ENCODE measurements at regions not wholly inside any gene's neighbourhood (a gene's known extent, or its start where the extent isn't known, plus 50 kb on each side); places are given as distances from the start of the nearest gene placed in this dataset.

GRCh38 chr5:82525626-82526025 lies 247.5 kb upstream of the RPS23 start:
- no peak for DNase-seq (ENCODE audit: low read depth)
- no peak overlapping the region for H3K4me3 ChIP-seq (replicated peaks; ENCODE audit: low read depth, low read length)
- TF ChIP-seq CTCF (IDR thresholded peaks at IDR 0.05; ENCODE audit: low read length, missing control alignments) = no peak

GRCh38 chr5:82523633-82524032 lies 245.5 kb upstream of the RPS23 start:
- TF ChIP-seq CTCF (IDR thresholded peaks at IDR 0.05; ENCODE audit: low read length, missing control alignments) = no peak
- no peak for DNase-seq (ENCODE audit: low read depth)

GRCh38 chr5:82522897-82523296 lies 244.7 kb upstream of the RPS23 start:
- TF ChIP-seq CTCF (IDR thresholded peaks at IDR 0.05; ENCODE audit: low read length, missing control alignments) = no peak
- no peak overlapping the region for H3K4me3 ChIP-seq (replicated peaks; ENCODE audit: low read depth, low read length)
- no peak for DNase-seq (ENCODE audit: low read depth)

More at GRCh38 chr5:82523633-82524032, 245.5 kb upstream of the RPS23 start:
- H3K4me3 ChIP-seq (replicated peaks; ENCODE audit: low read depth, low read length) = no peak overlapping the region

- no peak for TF ChIP-seq CTCF (IDR thresholded peaks at IDR 0.05; ENCODE audit: low read length, missing control alignments)
- H3K4me3 ChIP-seq (replicated peaks; ENCODE audit: low read depth, low read length) = no peak overlapping the region
- no peak for DNase-seq (ENCODE audit: low read depth)
These were observed 243.4 kb upstream of the RPS23 start for GRCh38 chr5:82521431-82522051.

GRCh38 chr5:82519558-82519957 lies 241.4 kb upstream of the RPS23 start:
- no peak for DNase-seq (ENCODE audit: low read depth)
- TF ChIP-seq CTCF (IDR thresholded peaks at IDR 0.05; ENCODE audit: low read length, missing control alignments) = no peak

GRCh38 chr5:82517544-82518075 lies 239.5 kb upstream of the RPS23 start:
- DNase-seq (ENCODE audit: low read depth) = no peak
- H3K4me3 ChIP-seq (replicated peaks; ENCODE audit: low read depth, low read length) = no peak overlapping the region
- no peak for TF ChIP-seq CTCF (IDR thresholded peaks at IDR 0.05; ENCODE audit: low read length, missing control alignments)

More at GRCh38 chr5:82519558-82519957, 241.4 kb upstream of the RPS23 start:
- H3K4me3 ChIP-seq (replicated peaks; ENCODE audit: low read depth, low read length) = no peak overlapping the region

GRCh38 chr5:82513738-82514137 lies 235.6 kb upstream of the RPS23 start:
- H3K4me3 ChIP-seq (replicated peaks; ENCODE audit: low read depth, low read length) = no peak overlapping the region
- DNase-seq (ENCODE audit: low read depth) = no peak
- TF ChIP-seq CTCF (IDR thresholded peaks at IDR 0.05; ENCODE audit: low read length, missing control alignments) = no peak
